ENCODE measurements at regions not wholly inside any gene's neighbourhood (a gene's known extent, or its start where the extent isn't known, plus 50 kb on each side); places are given as distances from the start of the nearest gene placed in this dataset.
A peak's percentile ranks its signal among the peaks of the same experiment; 100 is the strongest.

- H3K27ac ChIP-seq: no peak overlapping the region
- H3K4me3 ChIP-seq: no peak overlapping the region
- 92 to 94% methylated on average over 4 of the region's 4 CpGs for WGBS, 2 donors
- H3K27me3 ChIP-seq: no peaks in the 10 kb centered on the region
- H3K4me1 ChIP-seq: no peaks in the 10 kb centered on the region
- DNase-seq: no peak
- no peaks in the 10 kb centered on the region for H3K36me3 ChIP-seq
- no peaks in the 10 kb centered on the region for H3K9me3 ChIP-seq
- no peak for TF ChIP-seq POLR2A (IDR thresholded peaks at IDR 0.05)
- TF ChIP-seq EP300 (IDR thresholded peaks at IDR 0.05): no peak
- TF ChIP-seq, protein P1, sequence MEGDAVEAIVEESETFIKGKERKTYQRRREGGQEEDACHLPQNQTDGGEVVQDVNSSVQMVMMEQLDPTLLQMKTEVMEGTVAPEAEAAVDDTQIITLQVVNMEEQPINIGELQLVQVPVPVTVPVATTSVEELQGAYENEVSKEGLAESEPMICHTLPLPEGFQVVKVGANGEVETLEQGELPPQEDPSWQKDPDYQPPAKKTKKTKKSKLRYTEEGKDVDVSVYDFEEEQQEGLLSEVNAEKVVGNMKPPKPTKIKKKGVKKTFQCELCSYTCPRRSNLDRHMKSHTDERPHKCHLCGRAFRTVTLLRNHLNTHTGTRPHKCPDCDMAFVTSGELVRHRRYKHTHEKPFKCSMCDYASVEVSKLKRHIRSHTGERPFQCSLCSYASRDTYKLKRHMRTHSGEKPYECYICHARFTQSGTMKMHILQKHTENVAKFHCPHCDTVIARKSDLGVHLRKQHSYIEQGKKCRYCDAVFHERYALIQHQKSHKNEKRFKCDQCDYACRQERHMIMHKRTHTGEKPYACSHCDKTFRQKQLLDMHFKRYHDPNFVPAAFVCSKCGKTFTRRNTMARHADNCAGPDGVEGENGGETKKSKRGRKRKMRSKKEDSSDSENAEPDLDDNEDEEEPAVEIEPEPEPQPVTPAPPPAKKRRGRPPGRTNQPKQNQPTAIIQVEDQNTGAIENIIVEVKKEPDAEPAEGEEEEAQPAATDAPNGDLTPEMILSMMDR (IDR thresholded peaks at IDR 0.05): no peak
- TF ChIP-seq POLR2AphosphoS5 (IDR thresholded peaks at IDR 0.05): no peak
- intact Hi-C loops (cut with DNase I): no loop called here
Measured at GRCh38 chr20:16918366-16918765, 170.2 kb downstream of the OTOR start.

GRCh38 chr20:16919841-16920240 lies 171.7 kb downstream of the OTOR start:
- Histone ChIP-seq H3K27ac (no peak overlapping the region), H3K4me1 (no peaks in the 10 kb centered on the region), H3K36me3 (no peaks in the 10 kb centered on the region), H3K9me3 (no peaks in the 10 kb centered on the region), H3K27me3 (no peaks in the 10 kb centered on the region), H3K4me3 (no peak overlapping the region)
- no peak for DNase-seq
- WGBS, 2 donors: 66 to 84% methylated on average over 5 of the region's 5 CpGs
- TF ChIP-seq EP300 (IDR thresholded peaks at IDR 0.05) (no peak), POLR2AphosphoS5 (IDR thresholded peaks at IDR 0.05) (no peak), POLR2A (IDR thresholded peaks at IDR 0.05) (no peak)
- TF ChIP-seq, protein P1 (IDR thresholded peaks at IDR 0.05): no peak
- intact Hi-C loops (cut with DNase I): no loop called here

- Histone ChIP-seq H3K27me3 (no peaks in the 10 kb centered on the region), H3K4me1 (no peaks in the 10 kb centered on the region), H3K9me3 (no peaks in the 10 kb centered on the region), H3K4me3 (no peak overlapping the region), H3K27ac (peak overlapping the region in 1 of 4 donors; percentile 46), H3K36me3 (no peaks in the 10 kb centered on the region)
- intact Hi-C loops (cut with DNase I): no loop called here
- 54 to 75% methylated on average over 3 of the region's 3 CpGs for WGBS, 2 donors
- DNase-seq: no peak
- TF ChIP-seq, protein P1 (IDR thresholded peaks at IDR 0.05): no peak
- no peak for TF ChIP-seq POLR2A (IDR thresholded peaks at IDR 0.05)
- TF ChIP-seq POLR2AphosphoS5 (IDR thresholded peaks at IDR 0.05): no peak
- TF ChIP-seq EP300 (IDR thresholded peaks at IDR 0.05): no peak
Measured at GRCh38 chr20:16922834-16923233, 174.7 kb downstream of the OTOR start.

GRCh38 chr20:16926626-16927430 lies 178.7 kb downstream of the OTOR start:
- intact Hi-C loops (cut with DNase I): no loop called here
- no peak for TF ChIP-seq POLR2AphosphoS5 (IDR thresholded peaks at IDR 0.05)
- Histone ChIP-seq H3K4me3 (no peak overlapping the region), H3K4me1 (no peaks in the 10 kb centered on the region), H3K9me3 (peaks cover 0 to 2% (median 0%) of the 10 kb centered on the region in 4 donors), H3K36me3 (no peaks in the 10 kb centered on the region), H3K27ac (no peak overlapping the region), H3K27me3 (no peaks in the 10 kb centered on the region)
- 26 to 74% methylated on average over 11 of the region's 11 CpGs for WGBS, 2 donors
- DNase-seq: no peak

GRCh38 chr20:16929756-16930155 lies 181.6 kb downstream of the OTOR start:
- Histone ChIP-seq H3K27me3 (no peaks in the 10 kb centered on the region), H3K27ac (no peak overlapping the region), H3K36me3 (no peaks in the 10 kb centered on the region), H3K4me1 (no peaks in the 10 kb centered on the region), H3K4me3 (no peak overlapping the region), H3K9me3 (peaks cover 0 to 2% (median 0%) of the 10 kb centered on the region in 4 donors)
- DNase-seq: no peak
- TF ChIP-seq, protein P1 (IDR thresholded peaks at IDR 0.05): no peak
- TF ChIP-seq EP300 (IDR thresholded peaks at IDR 0.05) (no peak), POLR2AphosphoS5 (IDR thresholded peaks at IDR 0.05) (no peak), POLR2A (IDR thresholded peaks at IDR 0.05) (no peak)
- intact Hi-C loops (cut with DNase I): no loop called here
